Epithelial cell of proximal tubule (primary cell): ENCODE measurements at regions not wholly inside any gene's neighbourhood (a gene's known extent, or its start where the extent isn't known, plus 50 kb on each side); places are given as distances from the start of the nearest gene placed in this dataset.
"Not testable (repeated sequence)": the region's sequence is repeated elsewhere in the genome, so short reads cannot be mapped to it uniquely, and the experiment has no call there.

Experiments used
- DNase-seq: peaks from one replicate; pipeline ENCODE4 v3.0.0-alpha.2; 2011; ENCODE audit warnings: low read depth
- H3K4me3 ChIP-seq: 2 replicates; pipeline ENCODE4 v1.5.1; 2011; ENCODE audit warnings: low read depth, mild to moderate bottlenecking, low read length
- CTCF ChIP-seq: conservative IDR thresholded peaks from 2 replicates; pipeline ENCODE4 v1.5.1; 2012; ENCODE audit warnings: low read depth, mild to moderate bottlenecking, low read length

GRCh38 chr2:175843625-175844024, 158.4 kb downstream of the LNPK start:
- no peak for TF ChIP-seq CTCF
- no peak for DNase-seq
- H3K4me3 ChIP-seq: no peak overlapping the region

- DNase-seq: no peak
- no peak overlapping the region for H3K4me3 ChIP-seq
- no peak for TF ChIP-seq CTCF
Observed at GRCh38 chr2:175842996-175843395, 159.1 kb downstream of the LNPK start.

GRCh38 chr2:175840765-175841164, 161.3 kb downstream of the LNPK start:
- H3K4me3 ChIP-seq, DNase-seq: not testable (repeated sequence)

- DNase-seq: no peak
- no peak overlapping the region for H3K4me3 ChIP-seq
- no peak for TF ChIP-seq CTCF
Observed at GRCh38 chr2:175840256-175840655, 161.8 kb downstream of the LNPK start.

- TF ChIP-seq CTCF: no peak
- H3K4me3 ChIP-seq: no peak overlapping the region
- no peak for DNase-seq
Observed at GRCh38 chr2:175838979-175839378, 163.1 kb downstream of the LNPK start.

- H3K4me3 ChIP-seq: no peak overlapping the region
- no peak for DNase-seq
- TF ChIP-seq CTCF: no peak
Observed at GRCh38 chr2:175837046-175837445, 165.0 kb downstream of the LNPK start.

GRCh38 chr2:175836361-175836760, 165.7 kb downstream of the LNPK start:
- TF ChIP-seq CTCF: no peak
- H3K4me3 ChIP-seq: no peak overlapping the region
- no peak for DNase-seq

GRCh38 chr2:175834477-175834876, 167.6 kb downstream of the LNPK start:
- no peak for DNase-seq
- no peak overlapping the region for H3K4me3 ChIP-seq
- no peak for TF ChIP-seq CTCF
